OCI-LY3 (cell line): ENCODE measurements at regions not wholly inside any gene's neighbourhood (a gene's known extent, or its start where the extent isn't known, plus 50 kb on each side); places are given as distances from the start of the nearest gene placed in this dataset.

ENCODE experiments used
- CTCF ChIP-seq: fragments of 200-600, 300-600 bp; sonication (generic); IDR thresholded peaks from 2 replicates; pipeline ENCODE4 v1.5.1; 2014; ENCODE audit warnings: antibody characterized with exemption, low read length, low read depth
- EZH2phosphoT487 ChIP-seq: fragments of 200-600 bp; shearing (Covaris generic); IDR thresholded peaks from 2 replicates; pipeline ENCODE4 v1.6.1; 2018; ENCODE audit warnings: antibody characterized with exemption, mixed run types, low read depth

- TF ChIP-seq CTCF (peak; percentile 36), EZH2phosphoT487 (no peak)
These were observed 362.3 kb downstream of the COG6 start for GRCh38 chr13:40017662-40018262.
